SK-N-SH (cell line): ENCODE measurements at regions not wholly inside any gene's neighbourhood (a gene's known extent, or its start where the extent isn't known, plus 50 kb on each side); places are given as distances from the start of the nearest gene placed in this dataset.

Source experiments
- CTCF ChIA-PET: fragments of 300-600, 350-600 bp; formaldehyde crosslinking; extraction: SDS; loops from one replicate; lab custom pipeline; 2021; lab: Yijun Ruan, JAX
- POLR2A ChIA-PET: fragments of 350-600 bp; sonication (Branson Sonifier 250); formaldehyde crosslinking; extraction: SDS; loops from one replicate; lab custom pipeline; 2020; ENCODE audit warnings: antibody characterized with exemption, inconsistent platforms; lab: Yijun Ruan, JAX
- DNase-seq: peaks from one replicate; pipeline ENCODE4 v3.0.0; 2012
- H2AFZ ChIP-seq: fragments of 200-600 bp; sonication (generic); 2 replicates; pipeline ENCODE4 v1.8.1; 2016; ENCODE audit warnings: antibody characterized with exemption, mild to moderate bottlenecking, low read depth
- H3F3A ChIP-seq: fragments of 200-600 bp; sonication (generic); replicated peaks from 2 replicates; pipeline ENCODE3; 2016; ENCODE audit warnings: antibody characterized with exemption, mild to moderate bottlenecking; ENCODE audit not compliant: insufficient read depth
- H3K27ac ChIP-seq, 2 experiments: fragments of 200-500 bp in 1 of 2; fragments of 200-600 bp in 1 of 2; sonication (Bioruptor generic) in 1 of 2; sonication (generic), shearing (Covaris generic) in 1 of 2; 2 replicates each; pipeline versions ENCODE4 v1.5.1 to v1.6.1; 2014 to 2016; ENCODE audit warnings: low read depth in 2 of 2, inconsistent platforms in 1 of 2, low read length in 1 of 2, mild to moderate bottlenecking in 1 of 2, mixed read lengths in 1 of 2
- H3K27me3 ChIP-seq: fragments of 200-600 bp; sonication (generic), shearing (Covaris generic); 2 replicates; pipeline ENCODE4 v1.6.1; 2016; ENCODE audit warnings: mixed run types; ENCODE audit not compliant: insufficient read depth
- H3K36me3 ChIP-seq, 2 experiments: fragments of 200-500 bp in 1 of 2; fragments of 200-600 bp in 1 of 2; sonication (Bioruptor generic) in 1 of 2; sonication (generic) in 1 of 2; replicated peaks in 1 of 2; 2 replicates each; pipeline versions ENCODE3 to v1.5.1; 2014 to 2016; ENCODE audit warnings: low read length in 1 of 2, mild to moderate bottlenecking in 1 of 2; ENCODE audit not compliant: insufficient read depth in 2 of 2, control insufficient read depth in 1 of 2
- H3K4me1 ChIP-seq, 2 experiments: fragments of 200-500 bp in 1 of 2; fragments of 200-600 bp in 1 of 2; sonication (Bioruptor generic) in 1 of 2; sonication (generic), shearing (Covaris generic) in 1 of 2; 2 replicates each; pipeline versions ENCODE4 v1.5.1 to v1.6.1; 2014 to 2016; ENCODE audit warnings: low read depth in 1 of 2, low read length in 1 of 2, mixed run types in 1 of 2; ENCODE audit not compliant: insufficient read depth in 2 of 2, control insufficient read depth in 1 of 2
- H3K4me2 ChIP-seq: fragments of 200-600 bp; sonication (generic), shearing (Covaris generic); 2 replicates; pipeline ENCODE4 v1.6.1; 2017; ENCODE audit warnings: mixed run types
- H3K4me3 ChIP-seq, 2 experiments: fragments of 200-500 bp in 1 of 2; fragments of 200-600 bp in 1 of 2; sonication (Bioruptor generic) in 1 of 2; sonication (generic), shearing (Covaris generic) in 1 of 2; 2 replicates each; pipeline versions ENCODE4 v1.5.1 to v1.8.1; 2014 to 2016; ENCODE audit warnings: low read depth in 2 of 2, inconsistent platforms in 1 of 2, low read length in 1 of 2, mild to moderate bottlenecking in 1 of 2, mixed read lengths in 1 of 2, moderate library complexity in 1 of 2
- H3K79me2 ChIP-seq: fragments of 200-600 bp; sonication (generic); 2 replicates; pipeline ENCODE4 v1.8.1; 2017; ENCODE audit warnings: mild to moderate bottlenecking; ENCODE audit not compliant: insufficient read depth
- H3K9ac ChIP-seq: fragments of 200-600 bp; sonication (generic); 2 replicates; pipeline ENCODE4 v1.6.1; 2017; ENCODE audit warnings: mixed run types
- H3K9me2 ChIP-seq: fragments of 200-600 bp; sonication (generic); 2 replicates; pipeline ENCODE4 v1.6.1; 2017; ENCODE audit warnings: mixed run types
- H3K9me3 ChIP-seq: fragments of 200-600 bp; sonication (generic); 2 replicates; pipeline ENCODE4 v1.6.1; 2017; ENCODE audit warnings: mixed run types, mild to moderate bottlenecking, moderate library complexity
- H4K20me1 ChIP-seq: fragments of 200-600 bp; sonication (generic); 2 replicates; pipeline ENCODE4 v1.6.1; 2017; ENCODE audit warnings: mild to moderate bottlenecking, mixed run types; ENCODE audit not compliant: insufficient read depth
- CHD2 ChIP-seq: fragments of 150-350 bp; IDR thresholded peaks from 2 replicates; pipeline ENCODE4 v1.6.1; 2018; ENCODE audit warnings: low read length; ENCODE audit not compliant: partially characterized antibody
- GATA2 ChIP-seq: sonication (generic); formaldehyde crosslinking; IDR thresholded peaks from 2 replicates; pipeline ENCODE4 v1.5.0; 2020; ENCODE audit warnings: mild to moderate bottlenecking, missing genetic modification reagents
- MEF2A ChIP-seq: IDR thresholded peaks from 2 replicates; pipeline ENCODE4 v1.4.0; 2012; ENCODE audit warnings: low read depth, borderline replicate concordance
- PBX3 ChIP-seq: IDR thresholded peaks from 2 replicates; pipeline ENCODE4; 2012
- REST ChIP-seq: IDR thresholded peaks from 2 replicates; pipeline ENCODE4 v1.6.1; 2012; ENCODE audit warnings: mild to moderate bottlenecking, low read depth, low read length, moderate library complexity
- SMC3 ChIP-seq: IDR thresholded peaks from 2 replicates; pipeline ENCODE4 v1.6.1; 2012; ENCODE audit warnings: low read depth, low read length, improper control_type of control experiment
- ZBTB33 ChIP-seq: IDR thresholded peaks from 2 replicates; pipeline ENCODE4 v1.4.0; 2012; ENCODE audit warnings: low read depth, borderline replicate concordance
- WGBS: methylation state at CpG from one replicate; pipeline ENCODE4 v1.1.6; 2017; ENCODE audit warnings: low lambda C conversion rate; 5-methylcytosine and 5-hydroxymethylcytosine counted together

GRCh38 chr21:32955311-32956060 is 70.2 kb upstream of the OLIG2 start:
- Histone ChIP-seq H3K4me2 (no peak overlapping the region), H3K27ac (no peak overlapping the region), H3K9me3 (no peaks in the 10 kb centered on the region), H4K20me1 (no peaks in the 10 kb centered on the region), H3K27me3 (peaks cover 84% of the 10 kb centered on the region), H3K79me2 (no peaks in the 10 kb centered on the region), H3K9me2 (no peaks in the 10 kb centered on the region), H3K4me1 (no peaks in the 10 kb centered on the region), H2AFZ (no peak overlapping the region), H3K4me3 (no peak overlapping the region), H3K9ac (no peak overlapping the region), H3F3A (no peaks in the 10 kb centered on the region), H3K36me3 (no peaks in the 10 kb centered on the region)
- CTCF ChIA-PET: interaction anchor here (1.4 to 3.6 kb wide), 3 partner anchors 11 to 15 kb away, joined by 3 to 13 read pairs (median 6); no protein-coding TSS in a partner anchor
- no peak for DNase-seq
- 10% methylated on average over 20 of the region's 20 CpGs for WGBS
- POLR2A ChIA-PET: no interaction called here
- TF ChIP-seq PBX3: no peak

GRCh38 chr21:32956061-32956656 is 69.6 kb upstream of the OLIG2 start:
- TF ChIP-seq REST (no peak), CHD2 (no peak), PBX3 (no peak), MEF2A (no peak), ZBTB33 (no peak), SMC3 (no peak), GATA2 (CRISPR knock-in tag) (no peak)
- H3K4me2 ChIP-seq: no peak overlapping the region
- H3K36me3 ChIP-seq: no peaks in the 10 kb centered on the region
- CTCF ChIA-PET: interaction anchor here (1.5 to 3.6 kb wide), 2 partner anchors 14 to 16 kb away, joined by 3 to 13 read pairs; no protein-coding TSS in a partner anchor
- no peak overlapping the region for H2AFZ ChIP-seq
- H4K20me1 ChIP-seq: no peaks in the 10 kb centered on the region
- no peaks in the 10 kb centered on the region for H3K4me1 ChIP-seq
- POLR2A ChIA-PET: no interaction called here
- 6% methylated on average over 10 of the region's 10 CpGs for WGBS
- H3K9ac ChIP-seq: no peak overlapping the region
- H3K79me2 ChIP-seq: no peaks in the 10 kb centered on the region
- H3K9me3 ChIP-seq: no peaks in the 10 kb centered on the region
- H3K4me3 ChIP-seq: no peak overlapping the region
- no peak overlapping the region for H3K27ac ChIP-seq
- H3K9me2 ChIP-seq: no peaks in the 10 kb centered on the region
- no peaks in the 10 kb centered on the region for H3F3A ChIP-seq
- H3K27me3 ChIP-seq: peaks cover 79% of the 10 kb centered on the region
- DNase-seq: no peak
